ENCODE measurements at regions not wholly inside any gene's neighbourhood (a gene's known extent, or its start where the extent isn't known, plus 50 kb on each side); places are given as distances from the start of the nearest gene placed in this dataset.
A peak's percentile ranks its signal among the peaks of the same experiment; 100 is the strongest.
"Not testable (repeated sequence)": the region's sequence is repeated elsewhere in the genome, so short reads cannot be mapped to it uniquely, and the experiment has no call there.

DNA sequence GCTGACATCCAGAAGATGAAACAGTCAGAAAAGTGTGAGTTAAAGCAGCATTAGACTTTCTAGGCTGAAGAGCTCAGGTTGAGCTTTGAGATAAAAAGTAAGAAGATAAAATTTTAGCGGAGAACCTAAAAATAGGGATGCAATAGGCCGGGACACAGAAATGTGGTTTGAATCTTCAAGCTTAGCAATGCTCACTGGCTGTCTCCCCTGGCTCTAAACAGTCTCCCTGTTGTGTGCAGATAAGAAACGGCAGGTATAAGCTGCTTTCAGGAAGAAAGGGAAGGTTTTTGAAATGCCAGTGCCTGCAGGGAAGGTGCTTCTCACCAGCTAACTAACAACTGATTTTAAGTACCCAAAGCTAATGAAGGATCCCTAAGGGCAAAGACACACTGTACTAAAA lies 718.7 kb upstream of the SGO1 start:
- DNase-seq: no peak

DNA sequence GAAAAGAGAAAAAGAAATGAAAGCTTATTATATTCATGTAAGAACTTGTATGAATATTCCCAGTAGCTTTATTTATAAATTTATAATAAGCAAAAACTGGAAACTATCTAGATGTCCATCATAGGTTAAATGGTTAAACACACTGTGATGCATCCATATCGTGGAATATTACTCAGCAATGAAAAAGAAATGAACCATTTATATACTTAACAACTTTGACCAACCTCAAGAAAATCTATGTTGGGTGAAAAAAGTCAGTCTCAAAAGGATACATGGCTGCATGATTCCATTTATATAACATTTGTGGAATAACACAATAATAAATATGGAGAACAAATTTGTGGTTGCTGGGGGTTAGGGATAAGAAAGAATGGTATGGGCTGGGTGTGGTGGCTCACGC lies 713.0 kb upstream of the SGO1 start:
- no peak for DNase-seq

DNA sequence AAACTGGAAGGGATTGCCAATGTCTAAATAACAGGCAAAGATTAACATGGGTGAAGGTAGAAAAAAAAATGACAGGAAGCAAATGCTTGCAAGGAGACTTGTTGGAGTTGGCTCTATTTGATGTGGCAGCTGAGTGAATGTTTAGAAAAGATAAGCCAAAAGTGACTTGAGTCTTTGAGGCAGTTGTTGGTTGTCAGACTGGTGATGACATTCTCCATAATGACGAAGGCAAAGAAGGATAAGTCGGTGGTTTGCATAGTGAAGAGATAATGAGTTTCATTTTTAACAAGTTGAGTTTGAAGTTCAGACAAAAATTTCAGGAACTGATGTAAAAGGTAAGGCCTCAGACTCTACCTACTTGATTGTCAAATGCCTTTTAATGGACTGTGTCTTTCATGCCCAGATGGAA lies 704.1 kb upstream of the SGO1 start:
- no peak for DNase-seq

DNA sequence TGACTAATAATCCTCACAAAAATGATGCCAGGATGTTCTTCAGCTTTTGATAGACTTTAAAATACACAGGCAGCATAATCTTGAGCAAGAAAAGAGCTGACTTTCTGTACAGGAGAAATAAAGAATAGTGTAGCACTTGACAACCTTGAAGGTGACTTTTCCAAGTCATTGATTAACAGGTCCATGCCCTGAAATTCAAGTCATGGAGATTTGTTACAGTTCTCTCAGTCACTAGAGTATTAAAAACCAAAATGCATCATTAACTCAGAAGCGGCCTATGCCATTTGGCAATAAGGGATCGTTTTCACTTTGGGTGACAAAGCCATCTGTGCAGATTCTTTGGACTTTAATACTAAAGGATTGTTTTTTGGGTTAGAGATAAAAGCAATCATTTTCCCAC lies 692.7 kb upstream of the SGO1 start:
- no peak for DNase-seq

DNA sequence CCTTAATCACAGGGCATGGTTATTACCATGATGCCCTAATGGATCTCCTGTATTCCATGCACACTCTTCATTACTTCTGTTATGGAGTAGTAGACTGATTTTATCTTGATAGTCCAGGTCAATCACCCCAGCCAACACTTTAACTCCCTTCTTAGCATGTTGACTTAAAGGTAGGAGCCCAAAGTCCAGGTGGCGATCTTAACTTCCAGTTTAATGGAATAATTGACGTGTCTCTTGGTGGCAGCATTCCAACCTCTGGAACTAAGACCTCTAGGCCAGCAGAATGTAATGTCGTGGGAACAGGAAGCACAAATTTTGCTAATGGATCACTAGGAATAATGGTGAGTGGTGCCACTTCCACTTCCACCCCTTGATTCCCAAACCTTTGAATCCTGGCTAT lies 687.2 kb upstream of the SGO1 start:
- DNase-seq: no peak

DNA sequence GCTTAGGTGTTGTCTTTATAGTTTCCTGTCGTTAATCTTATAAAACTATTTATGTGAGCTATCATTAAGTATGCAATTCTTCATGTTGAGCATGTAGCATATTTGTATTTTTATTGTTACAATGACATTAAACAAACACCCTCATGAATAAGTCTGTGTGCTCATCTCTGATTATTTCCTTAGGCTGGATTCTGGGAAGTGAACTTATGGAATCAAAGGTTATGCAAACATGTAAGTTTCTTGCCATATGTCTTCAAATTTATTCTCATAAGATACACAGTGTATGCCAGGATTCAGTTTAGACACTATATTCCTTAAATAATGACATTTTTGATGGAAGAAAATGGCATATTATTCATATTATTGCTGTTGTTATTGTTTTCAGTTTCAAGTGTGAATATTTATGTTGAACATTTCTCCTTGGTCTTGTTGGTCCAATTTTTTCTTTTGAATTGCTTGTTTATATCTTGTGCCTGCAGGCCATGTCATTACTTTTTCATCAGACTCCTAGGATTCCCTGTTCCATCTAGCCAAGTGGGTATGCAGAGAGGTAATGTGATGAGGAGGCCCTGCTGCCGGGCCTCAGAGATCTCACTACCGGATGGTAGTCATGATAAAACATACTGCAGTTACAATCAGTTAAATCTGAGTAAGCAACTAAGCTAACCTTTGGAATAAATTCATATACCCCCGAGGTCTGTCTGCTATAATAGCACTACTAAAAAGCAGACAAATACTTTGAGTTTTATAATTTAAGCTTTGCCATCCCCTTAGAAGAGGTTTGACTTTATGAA lies 684.3 kb upstream of the SGO1 start:
- DNase-seq: no peak

DNA sequence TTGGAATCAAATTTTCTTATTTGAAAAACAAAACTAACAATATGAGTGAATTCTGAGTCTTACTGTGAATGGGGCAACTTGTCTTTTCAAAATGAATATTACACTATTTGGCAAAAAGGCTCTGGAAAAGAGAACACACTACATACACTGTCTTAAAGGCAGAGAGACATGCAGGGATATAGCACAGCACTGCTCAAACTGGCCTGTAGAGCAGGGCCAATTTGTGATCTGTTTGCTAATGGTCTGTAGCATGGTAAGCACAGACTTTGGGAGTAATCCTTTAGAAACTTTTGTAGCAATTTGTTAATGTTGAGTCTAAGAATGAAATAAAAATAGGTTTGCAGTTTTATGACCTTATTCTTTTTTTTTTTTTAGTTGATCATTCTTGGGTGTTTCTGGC lies 679.8 kb upstream of the SGO1 start:
- no peak for DNase-seq

DNA sequence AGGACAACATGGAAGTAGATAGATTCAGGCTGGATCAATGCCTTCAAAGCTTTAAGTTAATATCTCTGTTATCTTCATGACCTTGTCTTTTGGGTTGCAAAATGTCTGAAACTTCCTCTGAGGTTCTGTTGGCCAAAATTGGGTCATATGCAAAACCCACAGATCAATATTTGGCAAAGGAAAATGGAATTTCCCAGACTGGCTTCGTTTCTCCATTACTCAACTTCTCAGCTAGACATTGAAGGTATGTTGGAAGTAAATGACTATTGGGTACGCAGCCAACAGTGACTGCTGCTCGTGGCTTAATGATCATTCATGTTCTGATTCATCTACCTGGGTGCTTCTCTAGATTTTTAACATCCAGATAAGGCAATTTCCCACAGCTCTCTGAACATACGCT lies 675.4 kb upstream of the SGO1 start:
- no peak for DNase-seq

DNA sequence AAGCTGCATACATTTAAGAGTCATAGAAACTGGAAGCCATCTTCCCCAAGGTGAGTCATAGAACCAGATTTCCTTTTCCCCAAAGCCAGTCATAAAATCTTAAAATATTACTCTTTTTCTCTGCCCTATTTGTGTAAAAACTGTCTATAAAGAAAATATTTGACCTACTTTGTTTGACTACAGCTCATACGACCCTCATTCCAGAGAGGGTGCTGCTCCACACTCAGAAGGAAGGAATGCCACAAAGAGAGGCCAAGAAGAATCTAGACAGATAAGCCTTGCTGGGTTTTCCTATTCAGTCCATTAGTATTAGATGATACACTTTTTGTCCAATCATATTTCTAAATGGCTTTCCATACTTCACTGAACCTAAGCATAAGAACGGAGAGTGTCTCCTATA lies 671.6 kb upstream of the SGO1 start:
- DNase-seq: no peak

DNA sequence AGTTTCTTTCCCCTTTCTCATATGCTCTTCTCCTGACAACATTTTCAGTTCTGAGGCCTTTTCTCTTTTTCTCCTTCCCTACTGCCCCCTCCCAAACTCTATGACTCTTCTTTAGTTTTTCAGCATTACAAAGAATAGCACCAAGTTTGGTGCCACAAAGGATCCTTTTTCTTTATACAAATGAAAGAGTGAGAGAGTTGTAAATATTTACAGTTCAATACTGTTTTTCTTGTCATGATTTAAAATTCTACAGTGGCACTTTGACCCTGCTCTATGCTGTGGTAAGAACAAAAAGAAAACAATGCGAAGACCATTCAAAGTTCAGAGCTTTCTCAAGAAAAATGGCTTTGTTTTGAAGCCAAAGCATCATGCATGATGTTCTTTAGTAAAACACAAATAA lies 667.9 kb upstream of the SGO1 start:
- DNase-seq: no peak

DNA sequence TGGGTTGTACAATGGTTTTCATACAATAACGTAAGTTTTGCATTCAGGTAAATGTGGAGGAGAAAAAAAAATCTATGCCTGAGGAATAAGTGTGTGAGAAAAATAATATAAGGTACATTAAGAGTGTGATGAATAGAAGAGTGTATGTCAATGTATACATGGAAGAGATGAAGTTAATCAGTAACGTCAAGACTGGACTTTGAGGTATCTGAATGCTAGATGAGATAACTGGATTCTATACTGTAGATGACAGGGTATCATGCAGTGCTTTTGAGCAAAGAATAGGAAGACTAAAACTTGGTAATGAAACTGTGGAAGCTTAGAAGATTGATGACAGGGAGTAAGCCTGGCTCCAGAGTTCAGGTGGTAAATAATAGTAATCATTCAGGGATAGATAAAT lies 666.7 kb upstream of the SGO1 start:
- DNase-seq: no peak

DNA sequence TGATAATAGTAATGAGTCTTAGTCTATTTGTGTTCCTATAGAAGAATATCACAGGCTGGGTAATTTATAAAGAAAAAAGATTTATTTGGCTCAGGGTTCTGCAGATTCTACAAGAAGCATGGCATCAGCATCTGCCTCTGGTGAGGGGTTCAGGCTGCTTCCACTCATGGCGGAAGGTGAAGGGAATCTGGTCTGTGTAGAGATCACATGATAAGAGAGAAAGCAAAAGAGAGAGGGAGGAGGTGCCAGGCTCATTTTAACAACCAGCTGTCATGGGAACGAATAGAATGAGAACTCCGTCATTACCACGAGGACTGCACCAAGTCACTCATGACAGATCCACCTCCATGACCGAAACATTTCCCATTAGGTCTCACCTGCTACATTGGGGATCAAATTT lies 664.0 kb upstream of the SGO1 start:
- DNase-seq: no peak

DNA sequence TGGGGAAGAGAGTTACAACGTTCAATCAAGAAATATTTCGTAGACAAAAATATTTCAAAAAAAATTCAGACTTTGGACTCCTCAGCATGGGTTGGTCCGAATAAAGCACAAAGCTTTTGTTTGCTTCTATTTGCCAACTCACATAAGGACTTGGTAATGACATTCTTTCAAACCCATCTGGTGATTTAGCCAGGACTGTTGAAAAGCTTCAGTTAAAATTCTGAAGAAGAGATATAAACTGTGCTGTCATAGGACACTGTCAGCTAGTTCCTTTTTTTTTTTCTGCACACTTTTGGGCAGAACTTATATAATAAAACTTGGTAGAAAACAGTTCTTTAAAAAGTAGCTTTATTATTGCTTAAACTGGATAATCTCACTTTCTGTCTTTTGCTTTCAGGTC lies 660.8 kb upstream of the SGO1 start:
- DNase-seq: no peak

DNA sequence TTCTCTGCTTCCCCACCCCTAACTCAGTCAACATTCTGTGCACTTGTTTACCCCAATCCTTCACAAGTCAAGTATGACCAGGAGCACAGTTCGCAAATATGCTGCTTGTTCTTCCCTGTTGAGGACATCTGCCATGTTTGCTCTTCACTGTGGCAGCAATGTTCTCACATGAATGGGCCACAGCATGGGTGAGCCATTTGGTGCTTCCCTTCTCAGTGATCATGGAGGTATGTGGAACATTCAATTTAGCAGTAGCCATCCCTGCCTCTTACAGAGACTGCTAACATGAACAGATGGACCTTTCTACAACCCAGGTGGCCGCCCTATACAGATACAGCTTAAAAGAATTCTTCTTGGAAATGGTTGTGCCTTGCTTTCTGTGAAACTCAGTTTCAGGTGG lies 660.1 kb upstream of the SGO1 start:
- DNase-seq: peak; percentile 16

DNA sequence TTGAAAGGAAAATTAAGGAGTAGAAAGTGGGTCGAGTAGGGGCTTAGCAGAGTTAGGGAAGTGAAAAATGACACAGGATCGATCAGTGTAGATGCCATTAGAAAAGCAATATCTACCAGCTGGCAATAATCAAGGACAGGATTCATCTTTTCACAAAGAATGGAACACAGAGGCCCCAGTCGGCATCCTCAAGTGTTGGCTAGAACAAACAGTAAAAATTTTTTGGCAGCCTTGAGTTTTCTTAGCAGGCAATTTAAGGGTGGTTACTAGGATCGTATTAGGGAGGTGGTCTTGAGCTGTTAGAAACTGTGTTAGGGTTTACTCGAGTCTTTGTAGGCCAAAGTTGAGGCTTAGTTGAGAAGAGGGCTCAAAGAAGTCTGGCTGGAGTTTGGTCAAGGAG lies 658.8 kb upstream of the SGO1 start:
- no peak for DNase-seq

DNA sequence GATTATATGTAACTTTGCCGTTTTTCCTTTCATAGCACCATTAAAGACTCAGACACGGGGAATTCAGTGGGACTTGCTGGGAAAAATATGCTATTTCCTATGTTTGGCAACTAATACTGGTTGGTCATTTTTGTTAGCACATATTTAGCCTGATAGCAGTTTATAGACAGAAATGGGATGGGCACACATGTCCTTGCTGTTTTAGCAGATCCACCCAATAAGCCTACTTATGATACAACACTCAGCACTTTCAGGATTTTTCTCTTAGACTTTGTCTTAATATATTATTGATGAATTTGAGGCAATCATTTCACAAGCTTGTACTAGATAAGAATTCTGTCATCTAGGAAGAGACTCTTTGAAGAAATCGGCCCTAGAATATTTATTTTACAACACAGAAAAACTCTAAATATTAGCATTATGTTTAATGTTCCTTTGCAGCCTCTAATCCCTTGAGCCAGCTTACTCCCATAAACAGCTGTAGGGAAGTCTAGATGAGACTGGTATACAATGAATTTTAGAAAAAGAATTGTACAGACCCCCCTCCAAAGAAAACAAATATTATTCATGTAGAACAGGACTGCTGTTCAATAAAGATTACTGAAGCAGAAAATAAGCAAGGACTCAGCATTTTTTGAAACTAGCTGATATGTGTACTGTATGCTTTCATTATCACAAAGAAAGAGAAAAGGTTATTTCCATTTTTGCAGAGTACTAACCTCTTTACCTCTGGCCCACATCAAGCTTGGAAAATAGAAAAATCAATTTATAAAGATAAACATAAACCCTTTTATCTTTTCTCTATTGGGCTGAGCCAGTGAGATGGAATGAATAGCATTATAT lies 656.8 kb upstream of the SGO1 start:
- no peak for DNase-seq

DNA sequence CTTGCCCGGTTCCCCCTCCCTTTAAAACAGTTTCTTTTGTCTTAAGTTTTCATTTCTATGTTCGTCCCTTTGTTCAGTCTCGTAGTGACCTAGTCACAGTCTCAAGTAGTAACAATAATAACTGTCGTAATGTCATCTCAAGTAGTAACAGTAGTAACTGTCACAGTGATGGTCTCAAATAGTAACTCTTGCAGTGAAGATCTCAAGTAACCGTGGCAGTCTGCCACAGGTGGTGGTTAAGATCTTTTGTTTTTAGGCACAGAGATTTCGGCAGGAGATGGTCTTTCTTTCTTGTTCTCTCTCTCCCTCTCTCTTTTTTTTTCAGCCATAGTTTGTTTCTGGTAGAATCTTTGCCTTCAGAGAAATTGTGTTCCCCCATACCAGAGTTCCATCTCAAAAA lies 656.0 kb upstream of the SGO1 start:
- no peak for DNase-seq

DNA sequence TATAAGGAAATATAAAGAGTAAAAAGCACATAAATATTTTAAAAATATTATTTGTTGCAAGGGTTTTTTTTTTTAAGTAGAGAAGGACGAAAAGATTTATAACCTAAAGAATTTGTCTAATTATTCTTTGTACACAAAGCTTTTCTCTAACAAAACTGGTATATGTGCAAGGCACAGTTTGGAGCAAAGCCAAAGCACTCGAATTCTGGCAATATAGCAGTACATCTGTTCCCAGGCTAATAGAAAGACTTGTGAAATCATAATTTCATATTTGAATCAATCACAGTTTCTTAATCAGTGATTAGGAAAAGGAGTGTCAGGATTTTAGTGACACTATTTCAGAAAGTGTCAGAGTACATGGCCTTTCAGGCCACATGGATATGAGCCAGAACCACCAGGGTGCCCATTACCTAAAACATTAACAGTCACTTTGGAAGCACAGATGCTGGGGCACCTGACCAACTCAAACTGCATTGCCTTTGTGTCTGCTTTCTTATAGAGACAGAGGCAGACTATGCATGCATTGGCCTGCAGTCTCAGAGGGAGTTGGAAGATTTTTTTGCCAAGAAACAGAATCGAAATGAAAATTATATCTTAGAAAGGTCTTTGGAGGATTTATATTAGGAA lies 651.8 kb upstream of the SGO1 start:
- peak; percentile 24 for DNase-seq

DNA sequence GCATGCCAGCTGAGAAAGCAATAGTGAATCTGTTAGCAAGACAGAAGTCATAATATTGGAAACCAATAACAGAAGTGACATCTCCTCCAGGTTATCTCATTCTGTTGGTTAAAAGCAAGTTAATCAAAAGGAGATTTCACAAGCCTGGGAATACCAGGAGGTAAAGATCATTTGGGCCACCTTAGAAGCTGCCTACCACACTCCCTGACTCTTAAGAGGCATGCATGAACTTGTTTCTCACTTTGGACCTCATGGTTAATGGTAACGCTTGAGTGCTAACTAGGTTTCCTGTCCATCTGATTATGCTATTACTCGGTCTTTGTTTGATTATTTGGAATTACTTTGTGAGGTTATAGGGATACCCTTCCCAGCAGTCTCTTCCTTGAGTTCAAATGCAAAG lies 650.8 kb upstream of the SGO1 start:
- no peak for DNase-seq

DNA sequence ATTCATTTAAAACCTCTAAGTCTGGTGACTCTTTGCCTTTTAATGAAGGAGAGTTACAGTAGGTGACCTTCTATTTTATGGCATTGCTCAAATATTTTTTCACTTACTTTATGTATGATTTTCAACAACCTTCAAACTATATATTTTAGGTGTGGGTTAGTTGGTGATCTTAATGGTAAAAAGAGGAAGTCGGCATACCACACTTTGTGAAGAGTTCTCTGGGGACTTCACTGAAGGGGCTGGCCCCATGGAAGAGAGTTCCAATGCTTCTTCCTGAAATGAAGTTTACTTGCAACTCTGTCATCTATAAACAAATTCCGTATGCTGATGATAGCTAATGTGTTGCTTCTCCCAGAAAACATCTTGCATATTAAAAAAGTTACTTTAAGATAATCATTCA lies 647.0 kb upstream of the SGO1 start:
- DNase-seq: no peak

DNA sequence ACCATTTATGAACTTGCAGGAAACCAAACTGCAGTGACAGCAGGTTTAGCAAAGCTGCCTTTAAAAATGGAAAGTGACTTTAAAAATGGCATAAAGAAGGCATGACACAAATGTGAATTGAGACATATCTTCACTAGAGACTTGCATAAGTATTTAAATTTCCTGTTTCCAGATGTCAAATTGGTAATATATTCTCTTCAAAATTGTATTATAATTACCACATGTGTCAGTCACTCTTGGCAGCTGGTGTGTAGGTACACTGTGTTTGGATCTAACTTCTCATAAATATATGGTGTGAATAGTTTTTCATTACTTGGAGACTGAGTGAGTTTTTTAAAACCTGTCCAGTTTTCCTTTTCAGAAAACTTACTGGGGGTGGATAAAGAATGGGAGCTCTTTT lies 636.2 kb upstream of the SGO1 start:
- no peak for DNase-seq

DNA sequence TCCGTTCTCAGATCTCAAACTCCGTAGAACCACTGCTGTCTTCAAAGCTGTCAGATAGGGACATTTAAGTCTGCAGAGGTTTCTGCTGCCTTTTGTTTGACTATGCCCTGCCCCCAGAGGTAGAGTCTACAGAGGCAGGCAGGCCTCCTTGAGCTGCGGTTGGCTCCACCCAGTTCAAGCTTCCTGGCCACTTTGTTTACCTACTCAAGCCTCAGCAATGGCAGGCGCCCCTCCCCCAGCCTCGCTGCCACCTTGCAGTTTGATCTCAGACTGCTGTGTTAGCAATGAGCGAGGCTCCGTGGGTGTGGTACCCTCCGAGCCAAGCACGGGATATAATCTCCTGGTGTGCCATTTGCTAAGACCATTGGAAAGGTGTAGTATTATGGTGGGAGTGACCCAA lies 634.9 kb upstream of the SGO1 start:
- DNase-seq: not testable (repeated sequence)

DNA sequence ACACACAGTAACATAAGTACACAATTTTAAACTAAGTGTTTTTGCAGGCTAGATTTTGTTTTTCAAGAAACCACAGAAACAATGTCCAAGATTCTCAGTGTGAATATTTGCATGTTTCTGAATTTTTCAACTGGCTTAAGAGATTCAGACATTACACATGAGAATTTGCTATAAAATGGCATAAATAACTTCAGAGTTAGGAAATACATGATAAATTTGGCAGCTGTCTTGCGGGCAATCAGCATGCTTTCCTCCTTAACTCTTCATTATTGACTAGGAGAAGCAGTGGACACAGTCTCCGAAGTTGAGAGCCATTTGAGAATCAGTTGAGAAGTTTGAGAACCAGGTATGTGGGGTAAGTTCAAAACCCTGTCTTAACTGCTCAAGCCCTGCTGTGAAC lies 625.6 kb upstream of the SGO1 start:
- DNase-seq: no peak

DNA sequence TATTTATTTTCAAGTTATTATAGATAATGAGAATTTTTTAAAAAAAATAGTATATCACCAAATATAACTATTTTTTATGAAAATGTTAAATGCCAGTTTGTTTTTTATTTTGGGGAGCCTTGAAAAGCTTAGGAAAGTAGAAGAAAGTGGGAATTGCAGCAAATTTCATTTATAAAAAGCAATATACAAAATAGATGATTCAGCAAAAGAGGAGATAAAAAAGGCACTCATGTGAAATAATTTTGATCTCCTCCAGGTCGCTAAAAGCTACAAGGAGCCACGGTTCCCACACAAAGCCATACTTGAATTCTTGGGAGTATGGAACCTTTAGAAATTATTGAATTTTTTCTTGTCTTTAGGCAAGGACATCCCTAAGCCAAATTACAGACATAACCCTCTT lies 625.0 kb upstream of the SGO1 start:
- no peak for DNase-seq
